Mucosa of gallbladder (tissue), 1 donor: ENCODE measurements at regions not wholly inside any gene's neighbourhood (a gene's known extent, or its start where the extent isn't known, plus 50 kb on each side); places are given as distances from the start of the nearest gene placed in this dataset.
A peak's percentile ranks its signal among the peaks of the same experiment; 100 is the strongest.

ENCODE experiments used
- DNase-seq: peaks from one replicate; pipeline ENCODE4 v3.0.0-alpha.2; 2020; ENCODE audit warnings: low spot score
- donor health status: DM: no; HTN: no; CAD: no.

GRCh38 chr12:125677829-125678228 lies 612.6 kb downstream of the AACS start:
- DNase-seq = no peak

DNA sequence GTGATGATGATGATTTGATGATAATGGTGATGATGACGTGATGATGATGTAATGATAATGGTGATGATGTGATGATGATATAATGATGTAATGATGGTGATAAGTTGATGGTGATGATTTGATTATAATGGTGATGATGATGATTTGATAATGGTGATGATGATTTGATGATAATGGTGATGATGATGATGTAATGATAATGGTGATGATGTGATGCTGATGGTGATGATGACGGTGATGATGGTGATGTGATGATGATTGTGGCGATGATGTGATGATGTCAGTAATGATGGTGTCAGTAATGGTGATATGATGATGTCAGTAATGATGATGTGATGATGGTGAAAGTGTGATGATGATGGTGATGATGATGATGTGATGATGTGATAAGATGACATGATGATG lies 613.4 kb downstream of the AACS start:
- DNase-seq = no peak

DNA sequence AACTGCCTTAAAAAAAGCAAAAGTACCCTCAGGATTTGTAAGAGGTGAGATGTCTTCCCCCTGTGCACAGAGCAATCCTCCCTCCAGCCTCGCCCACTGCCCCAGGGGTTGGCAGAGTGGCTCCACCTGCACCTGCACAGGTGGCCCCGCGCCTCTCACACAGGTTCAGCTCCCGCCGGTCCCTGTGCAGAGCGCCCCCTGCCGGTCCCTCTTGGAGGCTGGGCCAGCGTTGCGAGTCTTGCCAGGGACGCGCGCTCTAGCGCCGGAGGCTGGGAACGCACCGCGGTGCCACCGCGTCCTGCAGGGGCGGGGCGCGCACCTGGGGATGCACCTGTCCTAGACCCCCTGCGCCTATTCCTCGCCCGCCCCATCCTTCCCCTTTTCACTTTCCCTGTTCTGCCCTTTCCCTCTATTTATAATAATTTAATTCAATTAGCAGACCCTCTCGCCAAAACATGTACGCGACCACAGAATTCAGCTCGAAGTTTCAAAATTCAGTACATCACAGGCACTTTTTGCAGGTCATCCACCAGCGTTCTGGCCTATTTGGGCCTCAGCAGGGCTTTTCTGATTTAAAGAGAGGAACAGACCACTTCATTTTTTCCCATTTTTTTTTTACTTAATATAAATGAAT lies 618.6 kb downstream of the AACS start:
- DNase-seq = peak; percentile 41

DNA sequence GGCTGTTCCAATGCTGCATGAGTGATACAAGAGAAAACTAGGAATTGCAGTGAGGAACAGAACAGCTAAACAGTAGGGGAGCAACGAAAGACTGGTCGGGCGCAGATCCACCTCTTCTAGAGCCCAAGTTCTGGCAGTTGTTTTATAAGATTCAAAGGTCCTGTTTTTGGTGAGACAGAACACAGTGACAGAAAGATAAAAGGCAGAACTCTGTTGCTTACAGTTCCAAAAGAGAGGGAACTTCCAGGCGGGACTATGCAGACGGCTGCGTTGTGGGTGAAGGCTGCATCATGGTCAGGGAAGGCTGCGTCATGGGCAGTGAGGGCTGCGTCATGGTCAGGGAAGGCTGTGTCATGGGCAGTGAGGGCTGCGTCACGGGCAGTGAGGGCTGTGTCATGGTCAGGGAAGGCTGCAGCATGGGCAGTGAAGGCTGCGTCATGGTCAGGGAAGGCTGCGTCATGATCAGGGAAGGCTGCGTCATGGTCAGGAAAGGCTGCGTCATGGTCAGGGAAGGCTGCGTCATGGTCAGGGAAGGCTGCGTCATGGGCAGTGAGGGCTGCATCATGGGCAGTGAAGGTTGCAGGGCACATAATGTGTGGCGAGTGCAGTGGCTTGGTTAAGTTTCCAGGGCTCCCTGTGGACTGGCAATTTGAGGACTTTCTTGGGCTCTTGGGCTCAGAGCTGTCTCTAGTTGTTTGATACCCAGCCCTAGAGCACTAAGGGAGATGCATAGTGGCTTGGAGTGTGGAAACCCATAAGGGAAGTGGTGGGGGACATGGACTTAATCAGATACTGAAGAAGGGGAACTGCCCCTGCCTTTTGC lies 619.9 kb downstream of the AACS start:
- DNase-seq = no peak

GRCh38 chr12:125685915-125686314 lies 620.7 kb downstream of the AACS start:
- DNase-seq = no peak

- no peak for DNase-seq
Measured at GRCh38 chr12:125687403-125687802, 622.2 kb downstream of the AACS start.

DNA sequence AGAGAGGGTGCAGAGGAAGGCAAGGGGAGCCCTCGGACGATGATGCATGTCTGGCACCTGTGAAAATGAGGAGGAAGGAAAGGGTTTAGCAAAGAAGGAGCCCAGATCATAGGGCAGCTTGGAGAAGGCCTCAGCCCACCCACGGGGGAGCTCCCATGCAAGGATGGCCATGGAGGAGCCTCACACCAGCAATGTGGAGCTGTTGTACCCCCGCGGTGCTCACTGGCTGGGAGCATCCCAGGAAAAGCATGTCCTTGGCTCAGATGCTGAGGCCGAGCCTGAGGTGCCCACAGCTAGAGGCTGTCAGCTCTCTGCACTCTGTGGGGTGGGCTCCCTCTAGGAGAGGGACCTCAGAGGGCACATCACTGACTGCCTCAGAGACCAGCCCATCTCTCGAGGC lies 622.6 kb downstream of the AACS start:
- no peak for DNase-seq

DNA sequence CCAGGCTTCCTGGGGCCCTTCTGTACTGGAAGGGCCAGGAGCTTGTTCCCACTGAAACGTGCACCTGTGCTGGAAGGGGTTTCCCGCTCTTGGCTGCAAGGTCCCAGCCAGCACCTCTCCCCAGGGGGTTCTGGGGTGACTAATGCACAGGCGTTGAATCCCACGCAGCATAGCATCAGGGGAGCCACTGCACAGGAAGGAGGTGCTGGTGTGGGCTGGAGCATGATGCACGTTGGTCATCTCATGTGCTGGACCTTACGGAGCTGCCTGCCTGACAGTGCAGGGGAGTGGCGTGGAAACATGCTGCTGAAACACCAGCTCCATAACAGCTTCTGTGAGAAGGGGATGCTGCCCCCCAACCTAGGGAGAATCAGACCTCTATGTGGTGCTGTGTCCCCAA lies 623.0 kb downstream of the AACS start:
- DNase-seq = no peak

DNA sequence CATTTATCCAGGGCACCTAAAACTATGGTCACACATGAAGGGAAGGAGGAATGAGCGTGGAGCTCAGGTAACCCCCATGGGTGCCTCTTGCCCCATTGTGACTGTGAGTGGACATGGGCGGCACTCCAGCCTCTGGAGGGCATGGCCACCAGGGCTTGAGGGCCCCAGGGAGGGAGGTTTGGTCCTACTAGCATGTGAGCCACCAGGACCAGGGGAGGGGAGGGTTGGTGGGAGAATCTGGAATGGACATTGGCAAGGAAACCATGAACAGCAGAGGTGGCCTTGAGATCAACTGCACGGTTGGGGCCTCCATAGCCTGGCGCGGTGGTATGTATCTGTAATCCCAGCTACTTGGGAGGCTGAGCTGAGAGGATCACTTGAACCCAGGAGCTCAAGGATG lies 623.6 kb downstream of the AACS start:
- no peak for DNase-seq

GRCh38 chr12:125689576-125690410 lies 624.6 kb downstream of the AACS start:
- DNase-seq = no peak

GRCh38 chr12:125690841-125691240 lies 625.6 kb downstream of the AACS start:
- DNase-seq = no peak

GRCh38 chr12:125696054-125696453 lies 630.8 kb downstream of the AACS start:
- DNase-seq = no peak

DNA sequence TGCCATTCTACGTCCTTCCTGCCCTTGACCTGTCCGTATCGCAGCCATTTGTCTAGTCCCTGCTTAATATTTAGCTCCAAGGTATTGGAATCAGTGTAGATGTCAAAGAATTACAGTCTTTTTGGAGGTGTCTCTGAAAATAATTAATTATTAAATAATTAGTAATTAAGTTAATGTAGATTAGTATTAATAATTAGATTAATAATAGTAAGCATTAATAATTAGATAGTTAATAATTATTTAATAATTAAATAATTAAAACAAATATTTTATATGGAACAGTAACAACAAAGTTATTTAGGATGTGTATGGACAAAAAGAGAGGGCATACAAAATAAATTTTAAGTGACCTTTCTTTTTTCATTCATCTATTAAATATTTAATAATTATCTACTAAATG lies 639.6 kb downstream of the AACS start:
- DNase-seq = no peak

DNA sequence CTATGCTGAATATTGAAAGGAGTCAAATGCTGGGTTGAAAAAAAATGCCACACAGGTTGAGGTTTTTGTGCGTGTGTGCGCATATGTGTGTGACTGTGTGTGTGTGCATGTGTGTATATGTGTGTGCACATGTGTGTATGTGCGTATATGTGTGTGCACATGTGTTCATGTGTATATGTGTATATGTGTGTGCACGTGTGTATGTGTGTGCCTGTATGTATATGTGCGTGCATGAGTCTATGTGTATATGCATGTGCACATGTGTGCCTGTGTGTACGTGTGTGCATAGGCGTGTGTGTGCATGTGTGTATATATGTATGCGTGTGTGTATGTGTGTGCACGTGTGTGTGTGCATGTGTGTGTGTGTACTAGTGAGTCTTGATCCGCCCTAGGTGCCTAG lies 655.7 kb downstream of the AACS start:
- DNase-seq = no peak

DNA sequence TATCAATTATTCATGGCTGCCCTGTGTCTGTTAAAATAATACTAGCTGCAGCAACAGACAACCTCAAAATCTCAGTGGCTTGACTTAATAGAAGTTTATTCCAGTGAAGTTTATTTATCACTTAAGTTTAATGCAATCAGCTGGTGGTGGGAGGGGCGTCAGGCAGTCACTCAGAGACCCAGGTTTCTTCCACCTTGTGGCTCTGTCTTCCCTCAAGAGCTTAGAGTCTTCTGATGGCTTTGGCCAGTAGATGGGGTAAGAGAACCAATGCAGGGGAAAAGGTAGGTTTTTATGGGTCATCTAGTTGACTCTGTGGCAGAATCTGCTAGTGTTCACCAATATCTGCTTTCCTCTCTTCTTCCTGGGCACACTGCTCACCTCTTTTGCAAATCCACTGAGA lies 668.9 kb downstream of the AACS start:
- no peak for DNase-seq

- DNase-seq = no peak
Measured at GRCh38 chr12:125738211-125738610, 673.0 kb downstream of the AACS start.

DNA sequence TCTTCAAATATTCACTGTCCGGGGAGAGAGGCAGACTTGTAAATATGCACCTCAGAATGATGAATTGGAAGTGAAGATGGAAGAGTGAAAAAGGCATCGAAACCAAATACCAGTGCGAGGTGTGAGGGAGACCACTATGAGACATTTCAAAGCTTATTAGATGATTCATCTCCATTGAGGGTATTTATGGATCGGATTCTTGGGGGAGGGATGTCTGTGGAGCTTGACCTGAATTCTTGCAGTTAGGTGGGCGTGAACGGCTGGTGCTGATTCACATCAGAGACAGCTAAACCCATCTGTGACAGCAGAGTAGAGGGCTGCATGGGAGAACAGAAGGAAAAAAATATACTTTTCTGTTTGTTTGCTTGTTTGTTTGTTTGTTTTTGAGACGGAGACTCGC lies 677.2 kb downstream of the AACS start:
- no peak for DNase-seq

GRCh38 chr12:125744201-125744600 lies 679.0 kb downstream of the AACS start:
- no peak for DNase-seq

GRCh38 chr12:125755512-125755911 lies 690.3 kb downstream of the AACS start:
- DNase-seq = no peak

DNA sequence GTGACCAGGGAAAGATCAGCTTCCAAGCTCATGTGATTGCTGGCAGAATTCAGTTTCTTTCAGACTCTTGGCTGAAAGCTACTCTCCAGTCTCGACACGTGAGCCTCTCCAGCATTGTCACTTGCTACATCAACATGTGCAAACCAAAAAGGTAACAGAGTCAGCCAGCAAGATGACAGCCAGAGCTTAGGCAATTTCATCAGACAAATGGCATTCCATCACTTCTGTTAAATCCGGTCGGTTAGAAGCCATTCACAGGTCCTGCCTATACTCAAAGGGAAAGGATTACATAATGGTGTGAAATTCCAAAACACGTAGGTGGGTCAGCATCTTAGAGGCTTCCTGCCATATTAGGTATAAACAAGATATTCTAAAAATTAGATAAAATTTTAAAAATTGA lies 700.9 kb downstream of the AACS start:
- DNase-seq = no peak

GRCh38 chr12:125772403-125772802 lies 707.2 kb downstream of the AACS start:
- no peak for DNase-seq

- no peak for DNase-seq
Measured at GRCh38 chr12:125773033-125773640, 707.9 kb downstream of the AACS start.
